ENCODE measurements at regions not wholly inside any gene's neighbourhood (a gene's known extent, or its start where the extent isn't known, plus 50 kb on each side); places are given as distances from the start of the nearest gene placed in this dataset.
"Not testable (repeated sequence)": the region's sequence is repeated elsewhere in the genome, so short reads cannot be mapped to it uniquely, and the experiment has no call there.

- no peak for DNase-seq (ENCODE audit: extremely low read depth, low read depth)
- TF ChIP-seq, protein P1, sequence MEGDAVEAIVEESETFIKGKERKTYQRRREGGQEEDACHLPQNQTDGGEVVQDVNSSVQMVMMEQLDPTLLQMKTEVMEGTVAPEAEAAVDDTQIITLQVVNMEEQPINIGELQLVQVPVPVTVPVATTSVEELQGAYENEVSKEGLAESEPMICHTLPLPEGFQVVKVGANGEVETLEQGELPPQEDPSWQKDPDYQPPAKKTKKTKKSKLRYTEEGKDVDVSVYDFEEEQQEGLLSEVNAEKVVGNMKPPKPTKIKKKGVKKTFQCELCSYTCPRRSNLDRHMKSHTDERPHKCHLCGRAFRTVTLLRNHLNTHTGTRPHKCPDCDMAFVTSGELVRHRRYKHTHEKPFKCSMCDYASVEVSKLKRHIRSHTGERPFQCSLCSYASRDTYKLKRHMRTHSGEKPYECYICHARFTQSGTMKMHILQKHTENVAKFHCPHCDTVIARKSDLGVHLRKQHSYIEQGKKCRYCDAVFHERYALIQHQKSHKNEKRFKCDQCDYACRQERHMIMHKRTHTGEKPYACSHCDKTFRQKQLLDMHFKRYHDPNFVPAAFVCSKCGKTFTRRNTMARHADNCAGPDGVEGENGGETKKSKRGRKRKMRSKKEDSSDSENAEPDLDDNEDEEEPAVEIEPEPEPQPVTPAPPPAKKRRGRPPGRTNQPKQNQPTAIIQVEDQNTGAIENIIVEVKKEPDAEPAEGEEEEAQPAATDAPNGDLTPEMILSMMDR (IDR thresholded peaks at IDR 0.05; ENCODE audit: low read depth, low read length), result no peak
Measured at GRCh38 chr7:67901808-67902480, 905.3 kb downstream of the TYW1 start.

- no peak for DNase-seq (ENCODE audit: extremely low read depth, low read depth)
- TF ChIP-seq, protein P1 (IDR thresholded peaks at IDR 0.05; ENCODE audit: low read depth, low read length), result no peak
Measured at GRCh38 chr7:67907792-67908191, 911.2 kb downstream of the TYW1 start.

- no peak for DNase-seq (ENCODE audit: extremely low read depth, low read depth)
- TF ChIP-seq, protein P1 (IDR thresholded peaks at IDR 0.05; ENCODE audit: low read depth, low read length), result no peak
Measured at GRCh38 chr7:67912437-67912836, 915.8 kb downstream of the TYW1 start.

DNA sequence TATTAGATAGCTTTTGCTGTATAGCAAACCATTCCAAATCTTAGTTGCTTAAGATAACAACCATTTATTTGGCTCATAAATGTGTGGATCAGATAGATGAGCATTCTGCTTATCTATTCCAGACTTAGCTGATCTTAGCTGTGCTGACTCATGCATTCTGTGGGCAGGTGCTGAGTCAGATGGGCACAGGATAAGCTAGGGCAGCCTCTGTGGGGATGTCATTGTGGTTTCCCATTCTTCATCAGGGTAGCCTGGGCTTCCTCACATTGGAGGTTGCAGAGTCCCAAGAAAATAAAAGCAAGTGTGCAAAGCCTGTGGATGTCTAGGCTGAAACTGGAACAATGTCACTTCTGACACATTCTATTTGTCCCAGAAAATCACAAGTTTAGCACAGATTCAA is 917.0 kb downstream of the TYW1 start:
- TF ChIP-seq, protein P1 (IDR thresholded peaks at IDR 0.05; ENCODE audit: low read depth, low read length), result no peak
- DNase-seq (ENCODE audit: extremely low read depth, low read depth), result no peak

DNA sequence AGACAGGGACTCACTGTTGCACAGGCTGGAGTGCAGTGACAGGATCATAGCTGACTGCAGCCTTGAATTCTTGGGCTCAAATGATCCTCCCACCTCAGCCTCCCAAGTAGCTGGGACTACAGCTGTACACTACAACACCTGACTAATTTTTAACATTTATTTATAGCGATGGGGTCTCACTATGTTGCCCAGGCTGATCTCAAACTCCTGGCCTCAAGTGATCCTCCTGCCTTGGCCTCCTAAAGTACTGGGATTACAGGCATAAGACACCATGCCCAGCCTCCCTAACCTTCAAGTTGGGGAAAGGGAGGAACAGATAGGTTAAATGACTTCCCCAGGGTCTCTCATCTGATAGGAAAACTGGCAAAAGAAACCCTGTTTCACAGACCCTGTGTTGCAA is 919.5 kb downstream of the TYW1 start:
- DNase-seq (ENCODE audit: extremely low read depth, low read depth), result not testable (repeated sequence)

GRCh38 chr7:67916571-67917436 is 920.2 kb downstream of the TYW1 start:
- TF ChIP-seq, protein P1 (IDR thresholded peaks at IDR 0.05; ENCODE audit: low read depth, low read length), result no peak
- no peak for DNase-seq (ENCODE audit: extremely low read depth, low read depth)

GRCh38 chr7:67917437-67917755 is 920.8 kb downstream of the TYW1 start:
- DNase-seq (ENCODE audit: extremely low read depth, low read depth), result no peak
- TF ChIP-seq, protein P1 (IDR thresholded peaks at IDR 0.05; ENCODE audit: low read depth, low read length), result no peak

All from AG09319 (cell line).